AG08395 (cell line): ENCODE measurements at regions not wholly inside any gene's neighbourhood (a gene's known extent, or its start where the extent isn't known, plus 50 kb on each side); places are given as distances from the start of the nearest gene placed in this dataset.
"Not testable (repeated sequence)": the region's sequence is repeated elsewhere in the genome, so short reads cannot be mapped to it uniquely, and the experiment has no call there.

Experiments used
- DNase-seq: peaks from one replicate; pipeline ENCODE4 v3.0.0; 2012; ENCODE audit warnings: mixed read lengths, low spot score

GRCh38 chr15:30760633-30761032, 134.7 kb downstream of the ARHGAP11B start:
- not testable (repeated sequence) for DNase-seq

GRCh38 chr15:30761365-30761764, 135.4 kb downstream of the ARHGAP11B start:
- not testable (repeated sequence) for DNase-seq

- not testable (repeated sequence) for DNase-seq
Observed at GRCh38 chr15:30769390-30770124, 134.2 kb upstream of the FAN1 start.

- no peak for DNase-seq
Observed at GRCh38 chr15:30770759-30771158, 133.0 kb upstream of the FAN1 start.

GRCh38 chr15:30783019-30783418, 120.7 kb upstream of the FAN1 start:
- DNase-seq: no peak

- DNase-seq: no peak
Observed at GRCh38 chr15:30788595-30788994, 115.1 kb upstream of the FAN1 start.

- DNase-seq: no peak
Observed at GRCh38 chr15:30791239-30792175, 112.2 kb upstream of the FAN1 start.

GRCh38 chr15:30792843-30793242, 110.9 kb upstream of the FAN1 start:
- DNase-seq: not testable (repeated sequence)

- no peak for DNase-seq
Observed at GRCh38 chr15:30794388-30794787, 109.3 kb upstream of the FAN1 start.

- DNase-seq: not testable (repeated sequence)
Observed at GRCh38 chr15:30799565-30799964, 104.2 kb upstream of the FAN1 start.

GRCh38 chr15:30801140-30801895, 102.4 kb upstream of the FAN1 start:
- not testable (repeated sequence) for DNase-seq

- DNase-seq: not testable (repeated sequence)
Observed at GRCh38 chr15:30802001-30802400, 101.7 kb upstream of the FAN1 start.

- not testable (repeated sequence) for DNase-seq
Observed at GRCh38 chr15:30803703-30804102, 100.0 kb upstream of the FAN1 start.

GRCh38 chr15:30816430-30816829, 87.3 kb upstream of the FAN1 start:
- DNase-seq: no peak

GRCh38 chr15:30823068-30823813, 80.5 kb upstream of the FAN1 start:
- not testable (repeated sequence) for DNase-seq

- no peak for DNase-seq
Observed at GRCh38 chr15:30824518-30825195, 79.1 kb upstream of the FAN1 start.

- DNase-seq: no peak
Observed at GRCh38 chr15:30827625-30828303, 76.0 kb upstream of the FAN1 start.

GRCh38 chr15:30828304-30828639, 75.4 kb upstream of the FAN1 start:
- peak; percentile 7 for DNase-seq

GRCh38 chr15:30830961-30831360, 72.8 kb upstream of the FAN1 start:
- no peak for DNase-seq

GRCh38 chr15:30833379-30833778, 70.3 kb upstream of the FAN1 start:
- not testable (repeated sequence) for DNase-seq
